ENCODE measurements at regions not wholly inside any gene's neighbourhood (a gene's known extent, or its start where the extent isn't known, plus 50 kb on each side); places are given as distances from the start of the nearest gene placed in this dataset.

- Histone ChIP-seq H3K27ac (peak overlapping the region in 4 of 5 donors; percentile 29 to 68 (median 66)), H3K36me3 (replicated peaks in 1 of 2) (no peaks in the 10 kb centered on the region), H3K9me3 (replicated peaks in 1 of 3) (no peaks in the 10 kb centered on the region), H3K4me1 (replicated peaks in 1 of 2) (peaks cover 41 to 54% of the 10 kb centered on the region in 2 donors), H3K4me3 (no peak overlapping the region), H3K27me3 (no peaks in the 10 kb centered on the region)
- intact Hi-C loops (cut with DNase I): no loop called here
- peak; percentile 31 to 83 (median 66) for TF ChIP-seq CTCF (IDR thresholded peaks at IDR 0.05)
- TF ChIP-seq POLR2A (IDR thresholded peaks at IDR 0.05): no peak
- DNase-seq: peak in 2 of 7 donors; percentile 19 to 23
- WGBS, 4 donors: 15 to 41% (median 23%) methylated on average over 6 of the region's 6 CpGs
Measured at GRCh38 chr3:178083906-178084866, 452.1 kb upstream of the KCNMB2 start.

GRCh38 chr3:178084938-178085816 lies 451.1 kb upstream of the KCNMB2 start:
- intact Hi-C loops (cut with DNase I): no loop called here
- peaks cover 34 to 44% of the 10 kb centered on the region in 2 donors for H3K4me1 ChIP-seq (replicated peaks in 1 of 2)
- H3K9me3 ChIP-seq (replicated peaks in 1 of 3): no peaks in the 10 kb centered on the region
- no peaks in the 10 kb centered on the region for H3K27me3 ChIP-seq
- 14 to 39% (median 21%) methylated on average over 6 of the region's 6 CpGs for WGBS, 4 donors
- peak; percentile 83 to 96 (median 89) for DNase-seq
- H3K36me3 ChIP-seq (replicated peaks in 1 of 2): no peaks in the 10 kb centered on the region
- peak overlapping the region in 4 of 5 donors; percentile 15 to 68 (median 66) for H3K27ac ChIP-seq
- no peak for TF ChIP-seq POLR2A (IDR thresholded peaks at IDR 0.05)
- no peak for TF ChIP-seq CTCF (IDR thresholded peaks at IDR 0.05)
- H3K4me3 ChIP-seq: no peak overlapping the region

GRCh38 chr3:178085817-178086123 lies 450.5 kb upstream of the KCNMB2 start:
- Histone ChIP-seq H3K36me3 (replicated peaks in 1 of 2) (no peaks in the 10 kb centered on the region), H3K4me3 (no peak overlapping the region), H3K9me3 (replicated peaks in 1 of 3) (no peaks in the 10 kb centered on the region), H3K27me3 (no peaks in the 10 kb centered on the region), H3K4me1 (replicated peaks in 1 of 2) (peaks cover 31 to 38% of the 10 kb centered on the region in 2 donors), H3K27ac (peak overlapping the region in 3 of 5 donors; percentile 57 to 67 (median 66))
- DNase-seq: no peak
- intact Hi-C loops (cut with DNase I): no loop called here
- TF ChIP-seq CTCF (IDR thresholded peaks at IDR 0.05) (no peak), POLR2A (IDR thresholded peaks at IDR 0.05) (no peak)

- no peak for DNase-seq
- WGBS, 4 donors: 71 to 75% (median 71%) methylated on average over 6 of the region's 6 CpGs
- Histone ChIP-seq H3K4me3 (no peak overlapping the region), H3K36me3 (replicated peaks in 1 of 2) (no peaks in the 10 kb centered on the region), H3K27ac (peak overlapping the region in 2 of 5 donors; percentile 36 to 67), H3K27me3 (no peaks in the 10 kb centered on the region), H3K9me3 (replicated peaks in 1 of 3) (no peaks in the 10 kb centered on the region), H3K4me1 (replicated peaks in 1 of 2) (peaks cover 31 to 38% of the 10 kb centered on the region in 2 donors)
- TF ChIP-seq CTCF (IDR thresholded peaks at IDR 0.05) (no peak), POLR2A (IDR thresholded peaks at IDR 0.05) (no peak)
- intact Hi-C loops (cut with DNase I): no loop called here
Measured at GRCh38 chr3:178086144-178086825, 450.0 kb upstream of the KCNMB2 start.

Data from adrenal gland (tissue), 9 donors.